ENCODE measurements at regions not wholly inside any gene's neighbourhood (a gene's known extent, or its start where the extent isn't known, plus 50 kb on each side); places are given as distances from the start of the nearest gene placed in this dataset.

DNA sequence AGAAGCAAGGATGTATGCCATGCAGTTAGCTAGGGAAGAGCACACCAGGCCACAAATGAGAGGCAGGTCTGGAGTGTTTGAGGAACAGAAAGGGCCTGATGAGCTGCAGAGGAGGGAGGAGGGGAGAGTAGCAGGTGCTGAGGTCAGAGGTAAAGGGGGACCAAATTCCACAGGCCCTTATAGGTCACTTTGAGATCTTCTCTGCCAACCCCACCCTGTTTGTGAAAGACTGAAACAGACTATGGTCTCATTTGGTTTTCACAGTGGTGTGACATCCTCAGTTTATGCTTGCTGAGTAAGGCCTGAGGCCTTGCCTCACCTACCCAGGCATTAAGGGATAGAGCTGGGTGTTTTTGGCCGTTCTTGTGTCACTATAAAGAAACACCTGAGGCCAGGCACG lies 187.7 kb upstream of the MYLIP start:
- H4K20me1 ChIP-seq (ENCODE audit: control insufficient read depth, insufficient read depth, low read depth, low read length) = no peaks in the 10 kb centered on the region
- TF ChIP-seq EZH2phosphoT487 (IDR thresholded peaks at IDR 0.05; ENCODE audit: borderline replicate concordance, low read length) (no peak), CTCF (IDR thresholded peaks at IDR 0.05; ENCODE audit: low read depth, low read length, poor library complexity, severe bottlenecking) (no peak)
- H3K79me2 ChIP-seq (ENCODE audit: control insufficient read depth, low read length) = no peaks in the 10 kb centered on the region
- no peak overlapping the region for H3K27ac ChIP-seq (ENCODE audit: low read depth, low read length)
- H3F3A ChIP-seq (ENCODE audit: control insufficient read depth, insufficient read depth) = no peaks in the 10 kb centered on the region
- peaks cover 4% of the 10 kb centered on the region; the same call in 1 of the 2 replicates for H3K27me3 ChIP-seq (ENCODE audit: control insufficient read depth, low read length)
- no peak overlapping the region for H3K4me3 ChIP-seq (ENCODE audit: low read length)
- H3K4me1 ChIP-seq (ENCODE audit: control insufficient read depth, low read length) = peaks cover 19% of the 10 kb centered on the region
- peaks cover 3% of the 10 kb centered on the region; the same call in 1 of the 2 replicates for H3K9me3 ChIP-seq (ENCODE audit: control insufficient read depth, insufficient read depth, low read length)
- no peaks in the 10 kb centered on the region for H3K9me2 ChIP-seq (replicated peaks; ENCODE audit: control insufficient read depth, low read length)
- H3K36me3 ChIP-seq (ENCODE audit: control insufficient read depth, low read length) = no peaks in the 10 kb centered on the region
- H3K4me2 ChIP-seq (ENCODE audit: low read length) = no peak overlapping the region

DNA sequence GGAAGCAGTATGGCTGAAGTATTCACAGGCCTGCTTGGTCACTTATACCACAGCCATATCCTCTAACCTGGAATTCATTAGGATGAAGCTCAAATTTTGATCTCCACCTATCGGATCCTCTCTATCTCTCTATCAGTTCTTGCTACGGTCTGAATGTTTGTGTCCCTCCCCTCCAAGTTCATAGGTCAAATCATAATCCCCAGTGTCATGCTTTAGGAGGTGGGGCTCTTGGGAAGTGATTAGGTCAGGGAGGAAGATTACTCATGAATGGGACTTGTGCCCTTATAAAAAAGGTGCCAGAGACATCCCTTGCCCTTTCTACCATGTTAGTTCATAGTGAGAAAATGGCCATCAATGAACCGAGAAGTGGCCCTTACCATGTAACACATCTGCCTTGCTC lies 190.8 kb upstream of the MYLIP start:
- Histone ChIP-seq H3K4me2 (ENCODE audit: low read length) (no peak overlapping the region), H3K79me2 (ENCODE audit: control insufficient read depth, low read length) (no peaks in the 10 kb centered on the region), H3K27me3 (ENCODE audit: control insufficient read depth, low read length) (peaks cover 3% of the 10 kb centered on the region; the same call in 1 of the 2 replicates), H3F3A (ENCODE audit: control insufficient read depth, insufficient read depth) (no peaks in the 10 kb centered on the region), H3K9me2 (replicated peaks; ENCODE audit: control insufficient read depth, low read length) (no peaks in the 10 kb centered on the region), H3K9me3 (ENCODE audit: control insufficient read depth, insufficient read depth, low read length) (peaks cover 3% of the 10 kb centered on the region; the same call in 1 of the 2 replicates), H3K27ac (ENCODE audit: low read depth, low read length) (no peak overlapping the region), H3K36me3 (ENCODE audit: control insufficient read depth, low read length) (no peaks in the 10 kb centered on the region), H3K4me3 (ENCODE audit: low read length) (no peak overlapping the region), H3K4me1 (ENCODE audit: control insufficient read depth, low read length) (peaks cover 21% of the 10 kb centered on the region), H4K20me1 (ENCODE audit: control insufficient read depth, insufficient read depth, low read depth, low read length) (no peaks in the 10 kb centered on the region)
- TF ChIP-seq CTCF (IDR thresholded peaks at IDR 0.05; ENCODE audit: low read depth, low read length, poor library complexity, severe bottlenecking) (no peak), EZH2phosphoT487 (IDR thresholded peaks at IDR 0.05; ENCODE audit: borderline replicate concordance, low read length) (no peak)

DNA sequence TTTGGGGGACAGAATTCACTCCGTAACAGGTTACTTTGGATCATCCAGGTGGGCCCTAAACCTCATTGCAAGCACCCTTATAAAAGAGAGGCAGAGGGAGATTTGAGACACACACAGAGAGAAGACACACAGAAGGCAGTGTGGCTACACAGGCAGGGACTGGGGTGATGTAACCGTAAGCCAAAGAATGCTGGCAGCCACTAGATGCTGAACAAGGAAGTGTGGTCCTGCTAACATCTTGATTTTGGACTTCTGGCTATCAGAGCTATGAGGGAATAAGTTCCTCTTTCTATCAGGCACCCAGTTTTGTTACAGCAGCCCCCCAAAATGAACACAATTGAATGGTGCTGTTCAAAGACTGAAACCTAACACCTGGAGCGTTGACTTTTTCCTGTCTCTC lies 191.3 kb upstream of the MYLIP start:
- no peak overlapping the region for H3K27ac ChIP-seq (ENCODE audit: low read depth, low read length)
- H3K27me3 ChIP-seq (ENCODE audit: control insufficient read depth, low read length) = no peaks in the 10 kb centered on the region
- H3F3A ChIP-seq (ENCODE audit: control insufficient read depth, insufficient read depth) = no peaks in the 10 kb centered on the region
- H3K9me2 ChIP-seq (replicated peaks; ENCODE audit: control insufficient read depth, low read length) = no peaks in the 10 kb centered on the region
- H4K20me1 ChIP-seq (ENCODE audit: control insufficient read depth, insufficient read depth, low read depth, low read length) = no peaks in the 10 kb centered on the region
- H3K79me2 ChIP-seq (ENCODE audit: control insufficient read depth, low read length) = no peaks in the 10 kb centered on the region
- H3K4me2 ChIP-seq (ENCODE audit: low read length) = no peak overlapping the region
- peaks cover 3% of the 10 kb centered on the region; the same call in 1 of the 2 replicates for H3K9me3 ChIP-seq (ENCODE audit: control insufficient read depth, insufficient read depth, low read length)
- H3K4me1 ChIP-seq (ENCODE audit: control insufficient read depth, low read length) = peaks cover 21% of the 10 kb centered on the region
- TF ChIP-seq EZH2phosphoT487 (IDR thresholded peaks at IDR 0.05; ENCODE audit: borderline replicate concordance, low read length) = no peak
- TF ChIP-seq CTCF (IDR thresholded peaks at IDR 0.05; ENCODE audit: low read depth, low read length, poor library complexity, severe bottlenecking) = no peak
- no peaks in the 10 kb centered on the region for H3K36me3 ChIP-seq (ENCODE audit: control insufficient read depth, low read length)
- H3K4me3 ChIP-seq (ENCODE audit: low read length) = no peak overlapping the region

All from DOHH2 (cell line).